GM12873 (cell line): ENCODE measurements at regions not wholly inside any gene's neighbourhood (a gene's known extent, or its start where the extent isn't known, plus 50 kb on each side); places are given as distances from the start of the nearest gene placed in this dataset.

Experiments used
- TF ChIP-seq, protein P1 (sequence below): IDR thresholded peaks from 2 replicates; pipeline ENCODE4 v1.5.1; 2012; ENCODE audit warnings: low read depth, mild to moderate bottlenecking, moderate library complexity, low read length, control low read depth; ENCODE audit not compliant: insufficient read depth; ENCODE audit errors: missing control alignments

DNA sequence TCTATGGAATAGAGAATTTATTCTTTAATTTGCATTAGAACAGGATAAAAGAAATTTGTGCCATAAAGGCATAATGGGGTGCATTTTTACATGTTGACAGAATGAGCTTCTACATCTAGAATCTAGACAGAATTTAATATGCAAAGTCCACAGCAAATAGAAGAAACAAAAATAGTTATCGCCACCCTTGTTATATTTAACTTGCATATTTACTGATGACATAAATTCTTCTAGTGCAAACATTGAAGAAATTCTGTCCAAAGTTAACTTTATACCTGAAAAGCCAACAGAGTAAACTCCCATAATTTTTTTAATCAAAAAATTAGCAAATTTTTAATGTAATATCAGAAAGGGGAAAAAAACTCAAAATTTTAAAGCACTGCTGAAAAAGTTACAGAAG lies 213.7 kb upstream of the ALCAM start:
- TF ChIP-seq, protein P1, sequence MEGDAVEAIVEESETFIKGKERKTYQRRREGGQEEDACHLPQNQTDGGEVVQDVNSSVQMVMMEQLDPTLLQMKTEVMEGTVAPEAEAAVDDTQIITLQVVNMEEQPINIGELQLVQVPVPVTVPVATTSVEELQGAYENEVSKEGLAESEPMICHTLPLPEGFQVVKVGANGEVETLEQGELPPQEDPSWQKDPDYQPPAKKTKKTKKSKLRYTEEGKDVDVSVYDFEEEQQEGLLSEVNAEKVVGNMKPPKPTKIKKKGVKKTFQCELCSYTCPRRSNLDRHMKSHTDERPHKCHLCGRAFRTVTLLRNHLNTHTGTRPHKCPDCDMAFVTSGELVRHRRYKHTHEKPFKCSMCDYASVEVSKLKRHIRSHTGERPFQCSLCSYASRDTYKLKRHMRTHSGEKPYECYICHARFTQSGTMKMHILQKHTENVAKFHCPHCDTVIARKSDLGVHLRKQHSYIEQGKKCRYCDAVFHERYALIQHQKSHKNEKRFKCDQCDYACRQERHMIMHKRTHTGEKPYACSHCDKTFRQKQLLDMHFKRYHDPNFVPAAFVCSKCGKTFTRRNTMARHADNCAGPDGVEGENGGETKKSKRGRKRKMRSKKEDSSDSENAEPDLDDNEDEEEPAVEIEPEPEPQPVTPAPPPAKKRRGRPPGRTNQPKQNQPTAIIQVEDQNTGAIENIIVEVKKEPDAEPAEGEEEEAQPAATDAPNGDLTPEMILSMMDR: no peak

DNA sequence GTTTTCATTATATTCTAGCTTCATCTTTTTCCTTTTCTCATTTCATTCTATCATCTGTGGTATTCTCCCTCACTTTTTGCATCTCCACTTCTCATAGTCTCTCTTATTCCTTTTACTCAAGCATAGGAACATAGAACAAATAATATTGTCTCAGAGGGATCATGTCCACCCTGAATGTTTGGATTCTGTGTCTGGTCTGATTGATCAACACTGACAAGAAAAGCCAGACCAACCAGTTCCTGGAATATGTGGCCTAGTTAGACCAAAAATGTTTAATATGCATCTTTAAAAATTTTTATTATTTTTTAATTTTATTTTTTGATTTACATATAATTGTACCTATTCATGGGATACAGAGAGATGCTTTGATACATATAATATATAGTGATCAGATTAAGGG lies 212.0 kb upstream of the ALCAM start:
- TF ChIP-seq, protein P1: no peak

DNA sequence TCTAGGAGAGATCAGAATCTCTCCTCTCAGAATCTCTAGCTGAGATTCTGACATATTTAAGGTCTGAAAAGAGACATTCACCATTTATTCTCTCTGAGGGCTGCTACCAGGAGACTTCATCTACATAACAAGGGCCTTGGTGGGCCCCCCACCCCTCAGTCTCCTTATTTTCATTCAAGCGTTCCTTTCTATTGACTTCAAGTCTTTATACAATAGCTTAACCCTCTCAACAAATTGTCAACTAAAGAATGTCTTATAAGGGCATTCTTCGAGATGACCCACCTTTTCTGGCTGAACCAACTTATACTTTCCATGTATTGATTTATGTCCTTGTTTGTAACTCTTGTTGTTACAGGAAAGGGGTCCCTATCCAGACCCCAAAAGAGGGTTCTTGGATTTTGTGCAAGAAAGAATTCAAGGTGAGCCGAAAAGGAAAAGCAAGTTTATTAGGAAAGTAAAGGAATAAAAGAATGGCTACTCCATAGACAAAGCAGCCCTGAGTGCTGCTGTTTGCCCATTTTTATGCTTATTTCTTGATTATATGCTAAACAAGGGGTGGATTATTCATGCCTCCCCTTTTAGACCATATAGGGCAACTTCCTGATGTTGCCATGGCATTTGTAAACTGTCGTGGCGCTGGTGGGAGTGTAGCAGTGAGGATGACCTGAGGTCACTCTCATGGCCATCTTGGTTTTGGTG lies 209.5 kb upstream of the ALCAM start:
- TF ChIP-seq, protein P1: no peak

DNA sequence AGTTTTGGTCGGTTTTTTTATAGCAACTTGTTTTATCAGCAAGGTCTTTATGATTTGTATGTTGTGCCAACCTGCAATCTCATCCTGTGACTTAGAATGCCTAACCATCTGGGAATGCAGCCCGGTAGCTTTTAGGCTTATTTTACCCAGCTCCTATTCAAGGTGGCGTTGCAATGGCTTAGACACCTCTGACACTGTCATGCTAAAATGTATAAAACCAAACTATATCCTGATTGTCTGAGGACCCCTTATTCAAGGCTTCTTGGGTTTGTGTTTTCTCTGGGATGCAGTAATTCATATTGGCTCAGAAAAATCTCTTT lies 209.0 kb upstream of the ALCAM start:
- TF ChIP-seq, protein P1: no peak

DNA sequence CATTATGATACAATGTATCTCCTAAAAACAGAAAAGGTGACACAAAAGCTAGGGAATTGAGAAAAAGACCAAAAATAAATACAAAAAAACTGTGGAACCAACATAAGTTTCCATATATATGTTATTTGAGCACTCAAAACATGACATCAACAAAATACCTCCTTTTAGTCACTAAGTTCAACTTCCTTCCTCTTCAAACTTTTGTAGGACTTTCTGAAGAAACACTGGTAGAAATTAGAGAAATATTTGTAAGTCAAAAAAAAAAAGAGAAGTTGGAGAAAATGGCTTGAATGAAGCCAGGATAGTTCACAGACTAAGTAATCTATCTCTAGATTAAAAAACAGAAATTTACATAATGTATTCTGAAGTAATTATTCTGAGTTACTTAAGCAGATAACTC lies 208.4 kb upstream of the ALCAM start:
- TF ChIP-seq, protein P1: no peak

DNA sequence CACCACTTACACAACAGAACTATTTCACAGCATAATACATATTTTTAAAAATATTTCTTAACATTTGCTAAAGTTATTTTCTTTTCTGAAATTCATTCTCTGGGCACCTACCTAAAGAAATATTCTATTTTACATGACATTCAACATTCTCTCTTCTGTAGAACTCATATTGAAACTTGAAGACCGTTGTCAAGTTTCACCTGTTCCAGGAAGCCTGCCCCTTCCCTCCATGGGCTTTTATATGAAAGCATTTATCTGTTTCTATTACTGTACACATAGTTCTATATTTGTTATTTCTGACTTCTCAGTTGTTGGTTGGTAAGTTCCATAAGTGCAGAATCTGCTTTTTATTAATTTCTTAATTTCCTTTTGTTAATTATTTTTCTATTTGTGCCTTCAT lies 204.3 kb upstream of the ALCAM start:
- TF ChIP-seq, protein P1: no peak

DNA sequence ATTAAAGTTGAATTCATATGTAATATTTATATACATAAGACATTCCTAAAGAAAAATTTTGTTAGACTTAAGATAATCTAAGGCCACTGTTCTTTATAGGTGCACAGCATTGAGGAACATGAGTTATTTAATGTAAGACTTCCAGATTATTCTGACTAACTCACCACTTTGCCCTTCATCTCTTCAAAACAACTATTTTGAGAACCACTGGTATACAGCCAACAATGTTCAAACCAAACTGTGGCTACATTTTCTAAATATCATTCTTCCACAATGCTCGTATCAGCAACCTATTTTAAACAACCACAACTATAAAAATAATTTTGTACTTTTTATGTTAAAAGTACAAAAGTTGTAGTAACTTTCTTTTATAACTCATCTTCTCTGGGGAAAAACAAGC lies 199.8 kb upstream of the ALCAM start:
- TF ChIP-seq, protein P1: no peak
